ENCODE measurements at regions not wholly inside any gene's neighbourhood (a gene's known extent, or its start where the extent isn't known, plus 50 kb on each side); places are given as distances from the start of the nearest gene placed in this dataset.

DNA sequence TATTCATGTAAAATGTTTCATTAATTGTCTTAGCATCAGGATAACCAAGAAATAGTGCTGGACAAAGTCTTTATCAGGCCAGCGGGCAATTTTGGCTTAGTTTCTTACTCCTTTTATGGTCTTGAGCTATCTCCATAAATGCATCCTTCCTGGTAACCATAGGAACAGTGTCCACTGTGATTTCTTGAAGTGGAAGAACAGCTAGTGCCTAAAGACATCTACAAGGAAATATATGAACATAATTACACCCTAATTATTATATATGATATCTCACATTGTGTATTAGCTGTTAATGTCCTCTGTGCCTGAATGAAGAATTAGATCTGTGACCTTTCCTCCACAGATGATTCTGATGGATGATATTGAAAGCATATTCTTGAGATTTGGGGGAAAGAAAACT, 286.7 kb upstream of the ATXN7L3B start:
- no peak for TF ChIP-seq EZH2 (IDR thresholded peaks at IDR 0.05; ENCODE audit: borderline replicate concordance, low read length)
- TF ChIP-seq, protein P1, sequence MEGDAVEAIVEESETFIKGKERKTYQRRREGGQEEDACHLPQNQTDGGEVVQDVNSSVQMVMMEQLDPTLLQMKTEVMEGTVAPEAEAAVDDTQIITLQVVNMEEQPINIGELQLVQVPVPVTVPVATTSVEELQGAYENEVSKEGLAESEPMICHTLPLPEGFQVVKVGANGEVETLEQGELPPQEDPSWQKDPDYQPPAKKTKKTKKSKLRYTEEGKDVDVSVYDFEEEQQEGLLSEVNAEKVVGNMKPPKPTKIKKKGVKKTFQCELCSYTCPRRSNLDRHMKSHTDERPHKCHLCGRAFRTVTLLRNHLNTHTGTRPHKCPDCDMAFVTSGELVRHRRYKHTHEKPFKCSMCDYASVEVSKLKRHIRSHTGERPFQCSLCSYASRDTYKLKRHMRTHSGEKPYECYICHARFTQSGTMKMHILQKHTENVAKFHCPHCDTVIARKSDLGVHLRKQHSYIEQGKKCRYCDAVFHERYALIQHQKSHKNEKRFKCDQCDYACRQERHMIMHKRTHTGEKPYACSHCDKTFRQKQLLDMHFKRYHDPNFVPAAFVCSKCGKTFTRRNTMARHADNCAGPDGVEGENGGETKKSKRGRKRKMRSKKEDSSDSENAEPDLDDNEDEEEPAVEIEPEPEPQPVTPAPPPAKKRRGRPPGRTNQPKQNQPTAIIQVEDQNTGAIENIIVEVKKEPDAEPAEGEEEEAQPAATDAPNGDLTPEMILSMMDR (conservative IDR thresholded peaks at IDR 0.05 in 1 of 2, IDR thresholded peaks at IDR 0.05 in 1 of 2; ENCODE audit: extremely low read depth in 1 of 2, insufficient read depth in 1 of 2, low read depth in 1 of 2, low read length in 2 of 2): no peak
